GM19239 (cell line): ENCODE measurements at regions not wholly inside any gene's neighbourhood (a gene's known extent, or its start where the extent isn't known, plus 50 kb on each side); places are given as distances from the start of the nearest gene placed in this dataset.
"Not testable (repeated sequence)": the region's sequence is repeated elsewhere in the genome, so short reads cannot be mapped to it uniquely, and the experiment has no call there.

Experiments
- DNase-seq: peaks from one replicate; pipeline ENCODE4 v3.0.0; 2011; ENCODE audit warnings: low spot score; ENCODE audit not compliant: insufficient read length
- FAIRE-seq: peaks from 2 replicates; lab custom pipeline; 2011; peaks lifted over from hg19 to GRCh38; lab: Jason Lieb, UNC

DNA sequence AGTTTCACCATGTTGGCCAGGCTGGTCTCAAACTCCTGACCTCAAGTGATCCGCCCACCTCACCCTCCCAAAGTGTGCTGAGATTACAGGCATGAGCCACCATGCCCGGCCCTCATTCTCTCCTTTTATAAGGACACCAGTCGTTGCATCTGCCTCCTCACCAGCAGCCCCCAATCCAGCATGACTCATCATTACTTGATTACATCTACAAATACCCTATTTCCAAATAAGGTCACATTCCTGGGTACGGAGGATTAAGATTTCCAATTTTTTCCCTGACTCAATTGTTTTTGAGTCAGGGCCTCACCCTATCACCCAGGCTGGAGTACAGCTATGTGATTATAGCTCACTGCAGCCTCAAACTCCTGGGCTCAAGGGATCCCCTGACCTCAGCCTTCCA lies 49.8 kb upstream of the DEFB108B start:
- not testable (repeated sequence) for FAIRE-seq

More for the DNA sequence above, 49.8 kb upstream of the DEFB108B start:
- DNase-seq, result not testable (repeated sequence)
